ENCODE measurements at regions not wholly inside any gene's neighbourhood (a gene's known extent, or its start where the extent isn't known, plus 50 kb on each side); places are given as distances from the start of the nearest gene placed in this dataset.

GRCh38 chr3:117723825-117724224 is 1014.2 kb downstream of the TUSC7 start:
- H3K9me3 ChIP-seq = no peaks in the 10 kb centered on the region
- intact Hi-C loops (cut with DNase I, micrococcal nuclease) = no loop called here
- no peaks in the 10 kb centered on the region for H3K36me3 ChIP-seq (ENCODE audit: low read depth)
- H3K4me1 ChIP-seq (ENCODE audit: low read depth) = no peaks in the 10 kb centered on the region
- H3K4me3 ChIP-seq = no peak overlapping the region
- DNase-seq (no peak), ATAC-seq (no peak)
- TF ChIP-seq, protein P1, sequence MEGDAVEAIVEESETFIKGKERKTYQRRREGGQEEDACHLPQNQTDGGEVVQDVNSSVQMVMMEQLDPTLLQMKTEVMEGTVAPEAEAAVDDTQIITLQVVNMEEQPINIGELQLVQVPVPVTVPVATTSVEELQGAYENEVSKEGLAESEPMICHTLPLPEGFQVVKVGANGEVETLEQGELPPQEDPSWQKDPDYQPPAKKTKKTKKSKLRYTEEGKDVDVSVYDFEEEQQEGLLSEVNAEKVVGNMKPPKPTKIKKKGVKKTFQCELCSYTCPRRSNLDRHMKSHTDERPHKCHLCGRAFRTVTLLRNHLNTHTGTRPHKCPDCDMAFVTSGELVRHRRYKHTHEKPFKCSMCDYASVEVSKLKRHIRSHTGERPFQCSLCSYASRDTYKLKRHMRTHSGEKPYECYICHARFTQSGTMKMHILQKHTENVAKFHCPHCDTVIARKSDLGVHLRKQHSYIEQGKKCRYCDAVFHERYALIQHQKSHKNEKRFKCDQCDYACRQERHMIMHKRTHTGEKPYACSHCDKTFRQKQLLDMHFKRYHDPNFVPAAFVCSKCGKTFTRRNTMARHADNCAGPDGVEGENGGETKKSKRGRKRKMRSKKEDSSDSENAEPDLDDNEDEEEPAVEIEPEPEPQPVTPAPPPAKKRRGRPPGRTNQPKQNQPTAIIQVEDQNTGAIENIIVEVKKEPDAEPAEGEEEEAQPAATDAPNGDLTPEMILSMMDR (IDR thresholded peaks at IDR 0.05) = no peak

DNA sequence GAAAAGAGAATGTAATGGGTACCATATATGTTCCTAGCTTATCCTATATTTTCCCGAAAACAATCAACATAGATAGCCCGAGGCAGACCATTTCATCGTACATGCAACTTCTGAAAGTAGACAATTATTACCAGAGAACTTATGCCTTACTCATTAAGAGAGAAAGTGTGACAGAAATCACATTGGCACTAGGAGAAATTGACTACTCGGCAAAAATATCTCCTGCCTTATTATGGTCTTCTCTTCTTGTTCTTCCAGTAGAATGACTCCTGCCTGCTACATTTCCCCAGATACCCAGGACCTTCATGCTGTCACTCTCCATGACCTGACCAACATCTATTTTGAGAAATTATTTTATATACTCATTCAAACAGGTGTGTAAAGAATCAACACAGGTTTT is 1015.7 kb downstream of the TUSC7 start:
- no peak overlapping the region for H3K4me3 ChIP-seq
- intact Hi-C loops (cut with DNase I, micrococcal nuclease) = no loop called here

DNA sequence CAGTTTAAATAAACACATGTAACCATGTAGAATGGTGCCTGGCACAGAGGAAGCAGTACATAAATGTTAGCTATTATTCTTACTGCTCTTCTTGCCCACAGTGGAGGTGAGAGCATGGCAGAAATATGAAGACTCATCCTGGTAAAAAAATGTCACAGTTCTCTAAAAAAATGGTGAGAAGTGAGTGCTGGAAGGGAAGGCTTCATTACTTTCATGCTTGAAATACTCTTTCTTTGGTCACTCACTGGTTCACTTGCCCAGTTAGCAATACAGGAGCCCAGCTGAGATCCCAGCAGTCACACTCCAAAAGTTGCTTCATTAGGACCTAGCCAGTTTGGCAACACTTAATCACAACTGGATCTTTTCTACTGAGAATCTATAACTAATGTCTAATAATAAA is 1017.2 kb downstream of the TUSC7 start:
- no peaks in the 10 kb centered on the region for H3K4me1 ChIP-seq (ENCODE audit: low read depth)
- intact Hi-C loops (cut with DNase I, micrococcal nuclease) = no loop called here
- no peaks in the 10 kb centered on the region for H3K36me3 ChIP-seq (ENCODE audit: low read depth)
- H3K4me3 ChIP-seq = no peak overlapping the region
- TF ChIP-seq, protein P1 (IDR thresholded peaks at IDR 0.05) = no peak
- DNase-seq (no peak), ATAC-seq (no peak)
- no peaks in the 10 kb centered on the region for H3K9me3 ChIP-seq

More for the DNA sequence above, 1015.7 kb downstream of the TUSC7 start:
- ATAC-seq (no peak), DNase-seq (no peak)
- Histone ChIP-seq H3K4me1 (ENCODE audit: low read depth) (no peaks in the 10 kb centered on the region), H3K36me3 (ENCODE audit: low read depth) (no peaks in the 10 kb centered on the region), H3K9me3 (no peaks in the 10 kb centered on the region)
- TF ChIP-seq, protein P1 (IDR thresholded peaks at IDR 0.05) = no peak

- DNase-seq = no peak
- intact Hi-C loops (cut with DNase I, micrococcal nuclease) = no loop called here
- H3K9me3 ChIP-seq = no peaks in the 10 kb centered on the region
- no peaks in the 10 kb centered on the region for H3K4me1 ChIP-seq (ENCODE audit: low read depth)
- no peak for ATAC-seq
- TF ChIP-seq, protein P1 (IDR thresholded peaks at IDR 0.05) = no peak
- H3K36me3 ChIP-seq (ENCODE audit: low read depth) = no peaks in the 10 kb centered on the region
- H3K4me3 ChIP-seq = no peak overlapping the region
Measured at GRCh38 chr3:117728226-117728625, 1018.6 kb downstream of the TUSC7 start.

GRCh38 chr3:117734496-117734895 is 1024.9 kb downstream of the TUSC7 start:
- Histone ChIP-seq H3K9me3 (no peaks in the 10 kb centered on the region), H3K36me3 (ENCODE audit: low read depth) (no peaks in the 10 kb centered on the region), H3K4me3 (no peak overlapping the region), H3K4me1 (ENCODE audit: low read depth) (no peaks in the 10 kb centered on the region)
- TF ChIP-seq, protein P1 (IDR thresholded peaks at IDR 0.05) = no peak
- DNase-seq = no peak
- intact Hi-C loops (cut with DNase I, micrococcal nuclease) = no loop called here
- ATAC-seq = no peak

- no peak overlapping the region for H3K4me3 ChIP-seq
- intact Hi-C loops (cut with DNase I, micrococcal nuclease) = no loop called here
- DNase-seq (no peak), ATAC-seq (no peak)
- no peaks in the 10 kb centered on the region for H3K4me1 ChIP-seq (ENCODE audit: low read depth)
- TF ChIP-seq, protein P1 (IDR thresholded peaks at IDR 0.05) = no peak
- no peaks in the 10 kb centered on the region for H3K36me3 ChIP-seq (ENCODE audit: low read depth)
- no peaks in the 10 kb centered on the region for H3K9me3 ChIP-seq
Measured at GRCh38 chr3:117735481-117736101, 1026.0 kb downstream of the TUSC7 start.
